ENCODE measurements at regions not wholly inside any gene's neighbourhood (a gene's known extent, or its start where the extent isn't known, plus 50 kb on each side); places are given as distances from the start of the nearest gene placed in this dataset.

DNA sequence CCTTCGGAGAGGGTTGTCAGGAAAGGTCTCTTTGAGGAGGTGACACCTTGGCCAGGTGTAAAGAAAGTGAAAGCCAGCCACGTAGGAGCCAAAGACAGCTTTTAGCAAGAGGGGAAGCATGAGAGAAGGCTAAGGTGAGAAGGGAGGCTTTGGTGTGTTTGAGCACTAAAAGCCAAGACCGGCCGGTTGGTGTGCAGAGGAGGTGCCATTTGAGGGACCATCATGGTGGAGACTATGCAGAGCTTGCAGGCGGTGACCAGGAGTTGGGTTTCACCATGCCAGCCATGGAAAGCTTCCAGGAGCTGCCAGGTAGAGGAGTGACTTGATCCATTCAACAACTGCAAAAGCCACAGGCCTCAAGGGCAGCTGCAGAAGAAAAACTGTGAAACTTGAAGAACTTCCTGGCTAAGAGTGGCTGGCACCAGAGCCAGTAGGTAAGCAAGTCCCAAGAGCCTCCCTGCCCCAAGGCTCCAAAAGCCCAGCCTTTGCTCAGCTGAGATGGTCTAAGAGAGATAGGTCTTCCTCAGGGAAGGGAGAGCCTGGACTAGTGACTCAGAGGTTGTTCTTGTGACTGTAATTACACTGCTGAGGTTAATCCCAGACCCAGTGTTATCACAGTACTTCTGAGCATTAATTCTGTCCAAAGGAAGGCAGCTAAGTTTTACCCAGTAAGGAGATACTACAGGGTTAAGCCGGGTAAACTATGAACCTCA, 319.0 kb downstream of the BCL11A start:
- Histone ChIP-seq H2AFZ (ENCODE audit: low read depth, low read length, severe bottlenecking) (no peak overlapping the region), H3K4me3 (ENCODE audit: insufficient read depth, low read length, poor library complexity, severe bottlenecking) (no peak overlapping the region)

DNA sequence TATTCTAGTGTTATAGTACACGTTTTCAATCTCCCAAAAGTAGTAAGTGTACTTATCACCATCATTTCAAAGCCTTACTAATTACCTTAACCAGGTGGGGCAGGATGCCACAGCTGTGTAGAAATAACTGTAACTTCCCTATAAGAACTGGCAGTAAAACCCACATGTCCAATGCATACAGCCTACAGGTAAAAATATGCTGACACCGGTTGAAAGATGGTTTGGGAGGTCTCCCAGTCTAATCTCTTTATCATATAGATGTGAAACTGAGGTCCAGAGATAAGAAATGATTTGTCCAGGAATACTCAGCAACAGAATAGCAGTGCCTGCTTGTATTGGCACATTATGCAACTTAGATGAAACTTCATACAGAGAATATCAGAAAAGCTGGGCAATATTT, 322.9 kb downstream of the BCL11A start:
- Histone ChIP-seq H3F3A (ENCODE audit: insufficient read depth) (no peaks in the 10 kb centered on the region), H3K4me3 (ENCODE audit: insufficient read depth, low read length, poor library complexity, severe bottlenecking) (no peak overlapping the region), H2AFZ (ENCODE audit: low read depth, low read length, severe bottlenecking) (no peak overlapping the region), H3K27ac (ENCODE audit: low read depth, low read length) (no peak overlapping the region), H3K9me3 (ENCODE audit: insufficient read depth, low read length) (peaks cover 24% of the 10 kb centered on the region), H3K36me3 (ENCODE audit: low read length) (peaks cover 8% of the 10 kb centered on the region; the same call in 1 of the 2 replicates), H3K4me2 (ENCODE audit: low read depth, low read length, poor library complexity, severe bottlenecking) (no peak overlapping the region), H4K20me1 (ENCODE audit: low read depth, low read length) (no peaks in the 10 kb centered on the region), H3K9ac (ENCODE audit: low read length) (no peak overlapping the region), H3K9me2 (replicated peaks; ENCODE audit: insufficient read depth, low read length) (no peaks in the 10 kb centered on the region), H3K79me2 (ENCODE audit: insufficient read depth, low read length) (no peaks in the 10 kb centered on the region), H3K27me3 (ENCODE audit: low read length) (no peaks in the 10 kb centered on the region)
- TF ChIP-seq EZH2phosphoT487 (conservative IDR thresholded peaks at IDR 0.05; ENCODE audit: low read length), result no peak
- TF ChIP-seq, protein P1, sequence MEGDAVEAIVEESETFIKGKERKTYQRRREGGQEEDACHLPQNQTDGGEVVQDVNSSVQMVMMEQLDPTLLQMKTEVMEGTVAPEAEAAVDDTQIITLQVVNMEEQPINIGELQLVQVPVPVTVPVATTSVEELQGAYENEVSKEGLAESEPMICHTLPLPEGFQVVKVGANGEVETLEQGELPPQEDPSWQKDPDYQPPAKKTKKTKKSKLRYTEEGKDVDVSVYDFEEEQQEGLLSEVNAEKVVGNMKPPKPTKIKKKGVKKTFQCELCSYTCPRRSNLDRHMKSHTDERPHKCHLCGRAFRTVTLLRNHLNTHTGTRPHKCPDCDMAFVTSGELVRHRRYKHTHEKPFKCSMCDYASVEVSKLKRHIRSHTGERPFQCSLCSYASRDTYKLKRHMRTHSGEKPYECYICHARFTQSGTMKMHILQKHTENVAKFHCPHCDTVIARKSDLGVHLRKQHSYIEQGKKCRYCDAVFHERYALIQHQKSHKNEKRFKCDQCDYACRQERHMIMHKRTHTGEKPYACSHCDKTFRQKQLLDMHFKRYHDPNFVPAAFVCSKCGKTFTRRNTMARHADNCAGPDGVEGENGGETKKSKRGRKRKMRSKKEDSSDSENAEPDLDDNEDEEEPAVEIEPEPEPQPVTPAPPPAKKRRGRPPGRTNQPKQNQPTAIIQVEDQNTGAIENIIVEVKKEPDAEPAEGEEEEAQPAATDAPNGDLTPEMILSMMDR (IDR thresholded peaks at IDR 0.05; ENCODE audit: insufficient read depth, low read length, poor library complexity, severe bottlenecking), result no peak

More for the DNA sequence above, 319.0 kb downstream of the BCL11A start:
- Histone ChIP-seq H3F3A (ENCODE audit: insufficient read depth) (no peaks in the 10 kb centered on the region), H3K4me2 (ENCODE audit: low read depth, low read length, poor library complexity, severe bottlenecking) (no peak overlapping the region), H3K27ac (ENCODE audit: low read depth, low read length) (no peak overlapping the region), H3K36me3 (ENCODE audit: low read length) (peaks cover 8% of the 10 kb centered on the region; the same call in 1 of the 2 replicates), H3K27me3 (ENCODE audit: low read length) (no peaks in the 10 kb centered on the region), H3K9me3 (ENCODE audit: insufficient read depth, low read length) (peaks cover 24% of the 10 kb centered on the region), H4K20me1 (ENCODE audit: low read depth, low read length) (no peaks in the 10 kb centered on the region), H3K79me2 (ENCODE audit: insufficient read depth, low read length) (no peaks in the 10 kb centered on the region), H3K9me2 (replicated peaks; ENCODE audit: insufficient read depth, low read length) (no peaks in the 10 kb centered on the region), H3K9ac (ENCODE audit: low read length) (no peak overlapping the region)
- TF ChIP-seq, protein P1 (IDR thresholded peaks at IDR 0.05; ENCODE audit: insufficient read depth, low read length, poor library complexity, severe bottlenecking), result no peak
- no peak for TF ChIP-seq EZH2phosphoT487 (conservative IDR thresholded peaks at IDR 0.05; ENCODE audit: low read length)

DNA sequence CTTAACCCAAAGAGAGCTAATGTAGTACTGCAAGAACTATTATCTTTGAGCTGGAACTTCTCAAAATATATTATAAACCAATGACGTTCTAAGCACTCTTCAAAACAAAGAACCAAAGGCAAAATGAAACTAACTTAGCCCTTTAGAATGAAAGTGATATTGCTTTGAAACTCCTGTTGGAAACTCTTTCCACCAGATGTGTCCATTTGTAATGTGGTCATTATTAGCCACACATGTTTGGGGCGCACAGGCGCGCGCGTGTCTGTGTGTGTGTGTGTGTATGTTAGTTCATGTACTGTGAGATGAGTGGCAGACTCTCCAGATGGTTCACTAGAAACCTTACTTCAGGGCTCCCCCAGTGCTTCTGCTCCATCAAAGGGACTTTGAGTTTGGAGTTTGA, 323.4 kb downstream of the BCL11A start:
- Histone ChIP-seq H3K4me2 (ENCODE audit: low read depth, low read length, poor library complexity, severe bottlenecking) (no peak overlapping the region), H3K4me3 (ENCODE audit: insufficient read depth, low read length, poor library complexity, severe bottlenecking) (no peak overlapping the region), H3K27ac (ENCODE audit: low read depth, low read length) (no peak overlapping the region), H3K36me3 (ENCODE audit: low read length) (peaks cover 8% of the 10 kb centered on the region; the same call in 1 of the 2 replicates), H4K20me1 (ENCODE audit: low read depth, low read length) (no peaks in the 10 kb centered on the region), H3F3A (ENCODE audit: insufficient read depth) (no peaks in the 10 kb centered on the region), H3K9ac (ENCODE audit: low read length) (no peak overlapping the region), H3K79me2 (ENCODE audit: insufficient read depth, low read length) (no peaks in the 10 kb centered on the region), H3K27me3 (ENCODE audit: low read length) (no peaks in the 10 kb centered on the region), H3K9me3 (ENCODE audit: insufficient read depth, low read length) (peaks cover 24% of the 10 kb centered on the region), H3K9me2 (replicated peaks; ENCODE audit: insufficient read depth, low read length) (no peaks in the 10 kb centered on the region), H2AFZ (ENCODE audit: low read depth, low read length, severe bottlenecking) (no peak overlapping the region)
- no peak for TF ChIP-seq EZH2phosphoT487 (conservative IDR thresholded peaks at IDR 0.05; ENCODE audit: low read length)
- TF ChIP-seq, protein P1 (IDR thresholded peaks at IDR 0.05; ENCODE audit: insufficient read depth, low read length, poor library complexity, severe bottlenecking), result no peak
